SK-N-SH treated with all-trans-retinoic acid at 6 μM for 48 hours (cell line): ENCODE measurements at regions not wholly inside any gene's neighbourhood (a gene's known extent, or its start where the extent isn't known, plus 50 kb on each side); places are given as distances from the start of the nearest gene placed in this dataset.
"Not testable (repeated sequence)": the region's sequence is repeated elsewhere in the genome, so short reads cannot be mapped to it uniquely, and the experiment has no call there.

Source experiments
- GLIS3 ChIP-seq: fragments of 250-450 bp; sonication (Bioruptor Pico); IDR thresholded peaks from 2 replicates; pipeline ENCODE4 v1.5.0; 2020; ENCODE audit warnings: mild to moderate bottlenecking, moderate library complexity
- ZFP30 ChIP-seq: fragments of 450-650 bp; formaldehyde crosslinking; IDR thresholded peaks from 2 replicates; pipeline ENCODE4 v1.5.0; 2022; ENCODE audit warnings: mild to moderate bottlenecking, moderate library complexity
- ZNF565 ChIP-seq: fragments of 450-650 bp; formaldehyde crosslinking; conservative IDR thresholded peaks from 2 replicates; pipeline ENCODE4 v1.5.0; 2020; ENCODE audit warnings: low read depth, mild to moderate bottlenecking, moderate library complexity
- TF ChIP-seq, protein P1 (sequence below): fragments of 250-450 bp; sonication (Bioruptor Pico); IDR thresholded peaks from 2 replicates; pipeline ENCODE4 v1.5.1; 2021; ENCODE audit warnings: mild to moderate bottlenecking, moderate library complexity

DNA sequence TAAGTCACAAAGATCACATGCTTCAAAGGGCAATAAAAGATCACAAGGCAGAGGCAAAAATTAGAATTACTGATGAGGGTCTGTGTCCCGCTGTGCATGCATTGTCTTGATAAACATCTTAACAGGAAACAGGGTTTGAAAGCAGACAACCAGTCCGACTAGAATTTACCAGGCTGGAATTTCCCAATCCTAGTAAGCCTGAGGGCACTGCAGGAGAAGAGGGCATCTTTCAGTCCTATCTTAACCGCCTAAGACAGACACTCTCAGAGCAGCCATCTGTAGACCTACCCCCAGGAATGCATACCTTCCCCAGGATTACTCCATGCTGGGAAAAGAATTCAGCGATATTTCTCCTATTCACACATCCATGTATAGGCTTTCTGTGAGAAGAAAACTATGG is 465.8 kb upstream of the TMEFF2 start:
- TF ChIP-seq ZNF565 (CRISPR knock-in tag); ZFP30; GLIS3: not testable (repeated sequence)
- TF ChIP-seq, protein P1, sequence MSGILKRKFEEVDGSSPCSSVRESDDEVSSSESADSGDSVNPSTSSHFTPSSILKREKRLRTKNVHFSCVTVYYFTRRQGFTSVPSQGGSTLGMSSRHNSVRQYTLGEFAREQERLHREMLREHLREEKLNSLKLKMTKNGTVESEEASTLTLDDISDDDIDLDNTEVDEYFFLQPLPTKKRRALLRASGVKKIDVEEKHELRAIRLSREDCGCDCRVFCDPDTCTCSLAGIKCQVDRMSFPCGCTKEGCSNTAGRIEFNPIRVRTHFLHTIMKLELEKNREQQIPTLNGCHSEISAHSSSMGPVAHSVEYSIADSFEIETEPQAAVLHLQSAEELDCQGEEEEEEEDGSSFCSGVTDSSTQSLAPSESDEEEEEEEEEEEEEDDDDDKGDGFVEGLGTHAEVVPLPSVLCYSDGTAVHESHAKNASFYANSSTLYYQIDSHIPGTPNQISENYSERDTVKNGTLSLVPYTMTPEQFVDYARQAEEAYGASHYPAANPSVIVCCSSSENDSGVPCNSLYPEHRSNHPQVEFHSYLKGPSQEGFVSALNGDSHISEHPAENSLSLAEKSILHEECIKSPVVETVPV (CRISPR knock-in tag): not testable (repeated sequence)
